Mucosa of rectum (tissue), 2 donors: ENCODE measurements at regions not wholly inside any gene's neighbourhood (a gene's known extent, or its start where the extent isn't known, plus 50 kb on each side); places are given as distances from the start of the nearest gene placed in this dataset.
A peak's percentile ranks its signal among the peaks of the same experiment; 100 is the strongest.

Source experiments
- H3K27ac ChIP-seq, 2 donors: one replicate each; pipeline ENCODE4 v1.7.0; 2013; ENCODE audit warnings: inconsistent platforms in 2 of 2, low read depth in 2 of 2, low read length in 2 of 2
- H3K27me3 ChIP-seq, 2 donors: one replicate each; pipeline ENCODE4 v1.7.0; 2013; ENCODE audit warnings: low read length in 2 of 2; ENCODE audit not compliant: control insufficient read depth in 2 of 2, insufficient read depth in 2 of 2
- H3K36me3 ChIP-seq, 2 donors: one replicate each; pipeline ENCODE4 v1.7.0; 2013; ENCODE audit warnings: low read length in 2 of 2; ENCODE audit not compliant: control insufficient read depth in 2 of 2, insufficient read depth in 2 of 2
- H3K4me1 ChIP-seq, 2 donors: one replicate each; pipeline ENCODE4 v1.7.0; 2013; ENCODE audit warnings: low read length in 2 of 2, mild to moderate bottlenecking in 1 of 2; ENCODE audit not compliant: control insufficient read depth in 2 of 2, insufficient read depth in 2 of 2
- H3K4me3 ChIP-seq, 2 donors: one replicate each; pipeline ENCODE4 v1.7.0; 2013; ENCODE audit warnings: low read length in 2 of 2
- H3K9ac ChIP-seq, 2 donors: one replicate each; pipeline ENCODE4 v1.7.0; 2013; ENCODE audit warnings: low read length in 2 of 2, low read depth in 1 of 2, mild to moderate bottlenecking in 1 of 2
- H3K9me3 ChIP-seq, 2 donors: one replicate each; pipeline ENCODE4 v1.7.0; 2013; ENCODE audit warnings: low read length in 2 of 2; ENCODE audit not compliant: control insufficient read depth in 2 of 2
- donor health status: healthy.
- donor health status: Normal muscosa, but diverticular disease.

DNA sequence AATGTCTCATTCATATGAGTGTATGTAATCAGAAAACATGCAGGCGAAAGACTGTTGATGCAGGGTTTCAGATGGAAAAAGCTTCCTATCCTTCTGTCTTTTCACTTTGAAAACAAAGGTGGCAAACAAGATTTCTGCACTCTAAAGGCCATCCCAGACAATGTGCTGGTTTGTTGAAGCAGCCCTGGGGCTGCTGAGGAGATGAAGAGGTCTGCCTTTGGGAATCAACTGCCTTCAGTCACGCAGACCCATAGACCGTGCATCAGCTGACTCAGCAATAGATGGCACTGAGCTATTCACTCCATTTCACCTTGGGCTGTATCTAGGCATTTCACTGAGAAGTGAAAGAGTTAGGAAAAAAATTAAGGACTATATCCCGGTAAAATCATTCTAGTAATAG, 60.5 kb upstream of the C5orf46 start:
- no peak overlapping the region for H3K9ac ChIP-seq

DNA sequence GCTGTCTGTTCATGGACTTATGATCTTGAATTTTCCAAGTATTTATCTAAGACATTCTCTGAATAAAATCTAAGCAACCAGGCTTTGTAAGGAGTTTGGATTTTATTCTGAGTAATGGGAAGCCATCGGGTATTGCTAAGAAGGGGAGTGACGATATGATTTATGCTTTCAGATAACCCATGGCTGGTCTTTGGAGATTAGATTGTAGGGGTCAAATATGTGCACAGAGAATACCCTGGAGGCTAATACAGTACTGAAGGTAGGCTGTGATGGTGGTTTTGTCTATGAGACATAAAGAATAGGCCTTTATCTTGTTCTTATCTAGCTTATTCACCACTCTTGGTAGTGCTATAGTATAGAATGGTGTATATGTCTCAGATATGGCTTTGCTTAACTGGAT, 60.0 kb upstream of the C5orf46 start:
- H3K36me3 ChIP-seq: no peaks in the 10 kb centered on the region
- no peak overlapping the region for H3K4me3 ChIP-seq
- H3K27ac ChIP-seq: no peak overlapping the region
- no peaks in the 10 kb centered on the region for H3K9me3 ChIP-seq
- no peaks in the 10 kb centered on the region for H3K4me1 ChIP-seq
- no peaks in the 10 kb centered on the region for H3K27me3 ChIP-seq
- no peak overlapping the region for H3K9ac ChIP-seq

More for the DNA sequence above, 60.5 kb upstream of the C5orf46 start:
- Histone ChIP-seq H3K36me3 (no peaks in the 10 kb centered on the region), H3K27ac (no peak overlapping the region), H3K27me3 (no peaks in the 10 kb centered on the region), H3K4me1 (no peaks in the 10 kb centered on the region), H3K4me3 (no peak overlapping the region), H3K9me3 (no peaks in the 10 kb centered on the region)

DNA sequence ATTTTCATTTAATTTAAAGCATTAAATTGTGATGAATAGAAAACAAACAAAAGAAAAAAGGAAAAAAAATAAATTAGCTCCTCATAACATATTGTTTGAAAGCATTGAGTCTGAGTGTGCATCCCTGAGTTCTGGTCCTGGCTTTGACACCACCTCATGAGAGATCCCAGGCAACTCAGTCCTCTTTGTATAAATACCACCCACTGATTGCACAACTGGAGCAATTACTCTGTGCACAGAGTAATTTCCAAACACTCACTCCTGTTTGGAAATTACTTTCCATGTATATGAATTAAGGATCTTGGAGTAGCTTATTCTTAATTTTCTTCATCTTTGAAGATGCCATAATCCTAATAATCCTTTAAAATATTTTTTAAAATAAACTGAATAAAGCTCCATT, 59.4 kb upstream of the C5orf46 start:
- Histone ChIP-seq H3K27me3 (no peaks in the 10 kb centered on the region), H3K36me3 (no peaks in the 10 kb centered on the region), H3K9ac (no peak overlapping the region), H3K9me3 (no peaks in the 10 kb centered on the region), H3K4me1 (no peaks in the 10 kb centered on the region), H3K27ac (no peak overlapping the region), H3K4me3 (no peak overlapping the region)

DNA sequence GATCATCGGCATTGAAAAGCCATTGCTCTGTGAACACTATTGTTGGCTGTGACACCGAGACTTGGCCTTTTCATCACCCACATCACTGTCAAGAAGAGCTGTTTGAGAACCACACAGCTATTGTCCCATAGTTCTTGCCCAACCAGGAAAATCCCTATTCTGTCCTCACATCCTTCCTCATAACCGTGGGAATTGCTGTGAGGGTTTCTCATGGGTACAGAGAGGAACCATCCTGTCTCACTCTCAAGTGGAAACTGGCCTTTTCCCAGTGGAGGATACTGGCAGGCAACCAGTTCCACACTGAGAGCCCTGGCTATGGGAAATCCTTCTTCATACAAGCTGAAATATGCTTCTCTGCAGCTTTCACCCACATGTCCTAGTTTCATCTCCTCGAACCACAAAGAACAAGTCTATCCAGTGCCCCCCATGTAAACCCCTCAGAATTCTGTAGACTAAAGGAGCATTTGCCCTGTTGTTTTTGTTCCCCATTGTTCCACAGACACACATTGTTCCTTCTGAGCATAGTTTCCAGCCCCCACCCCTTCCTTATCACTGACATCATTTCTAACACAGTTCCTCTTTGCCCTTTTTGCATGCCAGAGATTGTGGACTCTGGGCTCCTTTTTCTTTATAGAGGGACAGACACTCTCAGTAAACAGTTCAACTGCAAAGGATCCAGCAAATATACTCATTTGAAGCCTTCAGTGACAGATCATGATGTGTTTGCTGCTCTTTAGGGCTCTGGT, 57.8 kb upstream of the C5orf46 start:
- Histone ChIP-seq H3K27ac (peak overlapping the region in 1 of 2 donors; percentile 4), H3K27me3 (no peaks in the 10 kb centered on the region)

DNA sequence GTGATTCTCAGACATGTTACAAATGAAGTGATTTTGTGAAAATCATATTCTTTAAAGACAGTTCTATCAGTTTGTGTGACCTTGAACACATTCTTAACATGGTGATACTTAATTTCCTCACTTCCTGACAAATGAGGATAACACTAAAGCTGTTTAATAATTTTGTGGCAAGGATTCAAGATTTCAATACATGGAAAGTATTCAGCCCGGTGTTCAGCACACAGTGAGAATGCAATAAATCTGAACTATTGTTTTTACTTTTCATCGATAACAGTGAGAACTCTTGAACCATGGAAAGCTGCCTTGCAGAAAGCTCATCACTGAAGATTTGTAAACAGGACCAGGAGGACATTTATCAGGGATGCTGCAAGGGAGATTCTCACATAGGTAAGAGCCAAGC, 57.1 kb upstream of the C5orf46 start:
- H3K9me3 ChIP-seq: no peaks in the 10 kb centered on the region
- no peaks in the 10 kb centered on the region for H3K27me3 ChIP-seq
- no peaks in the 10 kb centered on the region for H3K36me3 ChIP-seq
- no peak overlapping the region for H3K9ac ChIP-seq
- H3K27ac ChIP-seq: no peak overlapping the region
- H3K4me1 ChIP-seq: no peaks in the 10 kb centered on the region
- no peak overlapping the region for H3K4me3 ChIP-seq

More for the DNA sequence above, 57.8 kb upstream of the C5orf46 start:
- Histone ChIP-seq H3K9me3 (no peaks in the 10 kb centered on the region), H3K36me3 (no peaks in the 10 kb centered on the region), H3K9ac (no peak overlapping the region), H3K4me1 (no peaks in the 10 kb centered on the region), H3K4me3 (no peak overlapping the region)

DNA sequence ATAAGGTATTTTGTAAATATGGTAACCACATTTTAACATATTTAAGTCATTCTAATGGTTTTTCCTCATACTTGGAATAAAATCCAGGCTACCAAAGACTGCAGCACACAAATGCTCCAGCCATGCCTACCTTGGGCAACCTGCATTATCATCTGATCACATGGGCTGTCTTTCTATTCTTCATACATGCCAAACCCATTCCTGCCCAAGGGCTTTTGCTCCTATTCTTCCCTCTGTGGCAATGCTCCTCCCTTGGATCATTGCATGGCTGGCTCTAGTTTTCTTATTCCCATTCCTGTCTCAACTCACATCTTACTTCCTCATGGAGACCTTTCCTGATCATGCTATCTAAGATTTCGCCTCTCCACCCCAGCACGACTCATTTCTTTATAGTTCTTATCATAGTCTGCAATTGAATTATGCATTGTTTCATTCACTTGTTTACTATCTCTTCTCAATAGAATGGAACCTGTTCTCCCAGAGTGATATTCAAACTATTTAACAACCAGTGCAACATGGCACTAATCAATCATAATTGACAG, 54.9 kb upstream of the C5orf46 start:
- no peaks in the 10 kb centered on the region for H3K4me1 ChIP-seq
- H3K4me3 ChIP-seq: no peak overlapping the region
- no peak overlapping the region for H3K9ac ChIP-seq
- H3K27me3 ChIP-seq: no peaks in the 10 kb centered on the region
- H3K9me3 ChIP-seq: no peaks in the 10 kb centered on the region
- no peak overlapping the region for H3K27ac ChIP-seq
- H3K36me3 ChIP-seq: no peaks in the 10 kb centered on the region

DNA sequence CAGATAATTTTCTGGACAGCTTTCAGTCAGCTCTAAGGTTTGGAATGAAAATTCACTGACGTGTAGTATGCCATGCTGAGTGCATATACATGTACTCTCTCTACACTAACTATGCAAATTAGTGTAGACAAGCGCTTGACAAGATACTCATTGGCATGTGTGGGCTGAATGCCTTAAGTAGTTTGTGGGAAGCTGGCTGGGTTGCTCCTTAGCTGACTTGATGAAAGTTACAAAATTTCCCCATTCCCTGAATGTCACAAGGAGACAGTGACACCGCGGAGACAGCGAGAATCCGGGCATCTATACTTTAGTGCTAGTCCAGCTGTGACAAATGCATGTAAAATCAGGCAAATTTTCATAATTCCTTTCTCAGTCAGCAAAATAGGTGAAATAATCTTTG, 51.6 kb upstream of the C5orf46 start:
- no peaks in the 10 kb centered on the region for H3K9me3 ChIP-seq

DNA sequence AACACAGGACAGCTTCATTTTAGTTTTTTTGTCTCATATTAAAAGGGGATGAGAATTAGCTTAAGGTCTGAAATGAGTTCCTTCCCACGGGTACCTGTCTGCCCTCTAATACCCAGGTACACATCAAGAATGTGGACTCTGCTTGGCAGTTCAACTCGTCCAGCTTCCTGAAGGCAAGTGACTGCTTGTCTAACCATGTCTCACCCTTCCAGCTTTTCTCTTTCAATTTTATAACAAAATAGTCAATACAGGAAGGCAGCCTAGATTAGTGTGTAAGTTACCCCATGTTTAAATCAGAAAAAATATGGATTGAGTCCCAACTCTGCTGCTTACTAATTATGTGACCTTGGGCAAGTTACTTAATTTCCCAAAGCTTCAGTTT, 50.5 kb upstream of the C5orf46 start:
- H3K27me3 ChIP-seq: no peaks in the 10 kb centered on the region
- no peaks in the 10 kb centered on the region for H3K36me3 ChIP-seq
- no peak overlapping the region for H3K4me3 ChIP-seq
- no peak overlapping the region for H3K27ac ChIP-seq
- H3K9me3 ChIP-seq: no peaks in the 10 kb centered on the region
- no peak overlapping the region for H3K9ac ChIP-seq
- no peaks in the 10 kb centered on the region for H3K4me1 ChIP-seq

More for the DNA sequence above, 51.6 kb upstream of the C5orf46 start:
- Histone ChIP-seq H3K4me1 (no peaks in the 10 kb centered on the region), H3K4me3 (no peak overlapping the region), H3K36me3 (no peaks in the 10 kb centered on the region), H3K27ac (no peak overlapping the region), H3K9ac (no peak overlapping the region), H3K27me3 (no peaks in the 10 kb centered on the region)

DNA sequence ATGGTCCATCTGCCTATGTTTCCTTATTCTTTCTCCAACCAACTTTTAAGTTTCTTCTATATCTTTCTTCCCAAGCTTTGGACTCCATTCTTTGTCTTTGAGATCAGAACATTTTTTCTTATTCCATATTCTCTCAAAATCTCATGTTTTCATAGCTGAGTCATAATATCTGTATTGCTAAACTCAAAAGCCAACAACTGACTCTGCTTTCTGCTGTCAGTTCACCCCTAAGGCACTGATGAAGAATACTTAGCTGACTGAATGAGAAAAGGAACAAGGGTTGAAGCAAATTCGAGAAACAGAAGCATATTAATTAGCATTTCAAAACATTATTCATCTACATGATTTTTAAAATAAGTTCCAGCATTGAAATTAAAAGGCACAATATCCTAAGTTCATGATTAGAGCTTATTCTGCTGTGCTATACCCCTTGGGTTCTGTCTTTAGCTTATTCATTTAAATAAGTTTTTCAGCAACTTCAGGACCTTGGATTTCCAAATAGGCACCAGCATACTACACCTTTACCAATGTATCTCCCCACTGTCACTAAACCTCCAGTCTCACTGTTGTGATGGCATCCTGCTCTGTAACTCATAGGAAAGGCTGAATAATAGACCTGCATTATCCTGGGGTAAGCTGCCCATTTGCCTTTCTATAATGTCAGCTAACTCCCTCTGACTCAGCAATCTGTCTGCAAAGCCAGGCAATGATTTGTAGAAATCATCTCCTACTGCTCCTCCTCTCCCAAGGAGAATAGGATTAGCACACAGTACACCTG, 49.9 kb upstream of the C5orf46 start:
- no peaks in the 10 kb centered on the region for H3K36me3 ChIP-seq
- no peaks in the 10 kb centered on the region for H3K9me3 ChIP-seq
- H3K9ac ChIP-seq: no peak overlapping the region
- no peaks in the 10 kb centered on the region for H3K4me1 ChIP-seq
- H3K4me3 ChIP-seq: no peak overlapping the region
- H3K27me3 ChIP-seq: no peaks in the 10 kb centered on the region
- no peak overlapping the region for H3K27ac ChIP-seq
